ENCODE measurements at regions not wholly inside any gene's neighbourhood (a gene's known extent, or its start where the extent isn't known, plus 50 kb on each side); places are given as distances from the start of the nearest gene placed in this dataset.

DNA sequence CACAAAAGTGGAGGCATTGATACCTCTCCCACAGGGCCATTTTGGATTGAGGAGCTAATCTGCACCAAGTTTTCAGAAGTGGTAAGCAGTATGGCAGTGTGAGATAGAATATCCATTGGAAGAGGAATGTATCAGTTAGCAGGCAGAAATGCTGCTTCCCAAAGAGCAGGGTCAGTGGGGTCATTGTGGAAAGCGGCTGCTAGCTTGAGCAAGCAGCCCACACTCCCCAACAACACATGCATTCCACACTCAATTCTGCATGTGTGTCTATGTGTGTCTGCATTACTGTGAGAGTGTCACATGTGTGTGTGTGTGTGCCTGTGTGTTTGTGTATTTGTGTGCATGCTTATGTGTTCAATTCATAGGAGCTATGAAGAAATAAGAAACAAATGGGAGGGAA lies 190.9 kb upstream of the FOXA2 start:
- TF ChIP-seq, protein P1, sequence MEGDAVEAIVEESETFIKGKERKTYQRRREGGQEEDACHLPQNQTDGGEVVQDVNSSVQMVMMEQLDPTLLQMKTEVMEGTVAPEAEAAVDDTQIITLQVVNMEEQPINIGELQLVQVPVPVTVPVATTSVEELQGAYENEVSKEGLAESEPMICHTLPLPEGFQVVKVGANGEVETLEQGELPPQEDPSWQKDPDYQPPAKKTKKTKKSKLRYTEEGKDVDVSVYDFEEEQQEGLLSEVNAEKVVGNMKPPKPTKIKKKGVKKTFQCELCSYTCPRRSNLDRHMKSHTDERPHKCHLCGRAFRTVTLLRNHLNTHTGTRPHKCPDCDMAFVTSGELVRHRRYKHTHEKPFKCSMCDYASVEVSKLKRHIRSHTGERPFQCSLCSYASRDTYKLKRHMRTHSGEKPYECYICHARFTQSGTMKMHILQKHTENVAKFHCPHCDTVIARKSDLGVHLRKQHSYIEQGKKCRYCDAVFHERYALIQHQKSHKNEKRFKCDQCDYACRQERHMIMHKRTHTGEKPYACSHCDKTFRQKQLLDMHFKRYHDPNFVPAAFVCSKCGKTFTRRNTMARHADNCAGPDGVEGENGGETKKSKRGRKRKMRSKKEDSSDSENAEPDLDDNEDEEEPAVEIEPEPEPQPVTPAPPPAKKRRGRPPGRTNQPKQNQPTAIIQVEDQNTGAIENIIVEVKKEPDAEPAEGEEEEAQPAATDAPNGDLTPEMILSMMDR (IDR thresholded peaks at IDR 0.05; ENCODE audit: low read depth, low read length, missing input control), result no peak
- TF ChIP-seq, protein P2, sequence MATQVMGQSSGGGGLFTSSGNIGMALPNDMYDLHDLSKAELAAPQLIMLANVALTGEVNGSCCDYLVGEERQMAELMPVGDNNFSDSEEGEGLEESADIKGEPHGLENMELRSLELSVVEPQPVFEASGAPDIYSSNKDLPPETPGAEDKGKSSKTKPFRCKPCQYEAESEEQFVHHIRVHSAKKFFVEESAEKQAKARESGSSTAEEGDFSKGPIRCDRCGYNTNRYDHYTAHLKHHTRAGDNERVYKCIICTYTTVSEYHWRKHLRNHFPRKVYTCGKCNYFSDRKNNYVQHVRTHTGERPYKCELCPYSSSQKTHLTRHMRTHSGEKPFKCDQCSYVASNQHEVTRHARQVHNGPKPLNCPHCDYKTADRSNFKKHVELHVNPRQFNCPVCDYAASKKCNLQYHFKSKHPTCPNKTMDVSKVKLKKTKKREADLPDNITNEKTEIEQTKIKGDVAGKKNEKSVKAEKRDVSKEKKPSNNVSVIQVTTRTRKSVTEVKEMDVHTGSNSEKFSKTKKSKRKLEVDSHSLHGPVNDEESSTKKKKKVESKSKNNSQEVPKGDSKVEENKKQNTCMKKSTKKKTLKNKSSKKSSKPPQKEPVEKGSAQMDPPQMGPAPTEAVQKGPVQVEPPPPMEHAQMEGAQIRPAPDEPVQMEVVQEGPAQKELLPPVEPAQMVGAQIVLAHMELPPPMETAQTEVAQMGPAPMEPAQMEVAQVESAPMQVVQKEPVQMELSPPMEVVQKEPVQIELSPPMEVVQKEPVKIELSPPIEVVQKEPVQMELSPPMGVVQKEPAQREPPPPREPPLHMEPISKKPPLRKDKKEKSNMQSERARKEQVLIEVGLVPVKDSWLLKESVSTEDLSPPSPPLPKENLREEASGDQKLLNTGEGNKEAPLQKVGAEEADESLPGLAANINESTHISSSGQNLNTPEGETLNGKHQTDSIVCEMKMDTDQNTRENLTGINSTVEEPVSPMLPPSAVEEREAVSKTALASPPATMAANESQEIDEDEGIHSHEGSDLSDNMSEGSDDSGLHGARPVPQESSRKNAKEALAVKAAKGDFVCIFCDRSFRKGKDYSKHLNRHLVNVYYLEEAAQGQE (IDR thresholded peaks at IDR 0.05), result no peak
- TF ChIP-seq ZBTB33 (IDR thresholded peaks at IDR 0.05), result no peak
